H9 (cell line): ENCODE measurements at regions not wholly inside any gene's neighbourhood (a gene's known extent, or its start where the extent isn't known, plus 50 kb on each side); places are given as distances from the start of the nearest gene placed in this dataset.

Experiments
- DNase-seq: peaks from one replicate; pipeline ENCODE4 v3.0.0-alpha.2; 2017
- H2AFZ ChIP-seq: one replicate; pipeline ENCODE4 v1.6.1; 2013; ENCODE audit warnings: mild to moderate bottlenecking, low read length, control low read depth, moderate library complexity
- H2AK5ac ChIP-seq: 2 replicates; pipeline ENCODE4 v1.6.1; 2013; ENCODE audit warnings: low read length, control low read depth, mixed read lengths; ENCODE audit not compliant: insufficient read length
- H2BK120ac ChIP-seq: one replicate; pipeline ENCODE4 v1.6.1; 2013; ENCODE audit warnings: low read depth, mild to moderate bottlenecking, low read length, control low read depth, inconsistent platforms; ENCODE audit not compliant: poor library complexity, severe bottlenecking
- H2BK12ac ChIP-seq: 2 replicates; pipeline ENCODE4 v1.6.1; 2013; ENCODE audit warnings: low read length, control low read depth, mixed read lengths, low read depth; ENCODE audit not compliant: insufficient read length
- H2BK15ac ChIP-seq: 2 replicates; pipeline ENCODE4 v1.6.1; 2013; ENCODE audit warnings: low read depth, low read length, control low read depth
- H2BK20ac ChIP-seq: one replicate; pipeline ENCODE4 v1.6.1; 2013; ENCODE audit warnings: low read depth, mild to moderate bottlenecking, low read length, control low read depth, inconsistent platforms; ENCODE audit not compliant: poor library complexity, severe bottlenecking
- H2BK5ac ChIP-seq: 2 replicates; pipeline ENCODE4 v1.6.1; 2013; ENCODE audit warnings: low read length, control low read depth, mixed read lengths; ENCODE audit not compliant: insufficient read length
- H3K14ac ChIP-seq: 2 replicates; pipeline ENCODE4 v1.6.1; 2013; ENCODE audit warnings: low read length, control low read depth; ENCODE audit not compliant: insufficient read depth
- H3K18ac ChIP-seq: 2 replicates; pipeline ENCODE4 v1.6.1; 2013; ENCODE audit warnings: low read depth, mild to moderate bottlenecking, mixed read lengths, low read length, control low read depth; ENCODE audit not compliant: insufficient read length
- H3K23ac ChIP-seq: 2 replicates; pipeline ENCODE4 v1.6.1; 2013; ENCODE audit warnings: low read length, control low read depth, mixed read lengths, low read depth; ENCODE audit not compliant: insufficient read length
- H3K23me2 ChIP-seq: 2 replicates; pipeline ENCODE4 v1.6.1; 2013; ENCODE audit warnings: low read depth, mild to moderate bottlenecking, mixed read lengths, low read length, control low read depth; ENCODE audit not compliant: insufficient read length, poor library complexity, severe bottlenecking
- H3K27ac ChIP-seq: 2 replicates; pipeline ENCODE4 v1.5.1; 2013; ENCODE audit warnings: low read length, control low read depth, mixed read lengths, low read depth; ENCODE audit not compliant: insufficient read length
- H3K27me3 ChIP-seq: 2 replicates; pipeline ENCODE4 v1.6.1; 2013; ENCODE audit warnings: low read length, control low read depth, inconsistent platforms; ENCODE audit not compliant: insufficient read depth
- H3K4ac ChIP-seq: 2 replicates; pipeline ENCODE4 v1.6.1; 2013; ENCODE audit warnings: low read depth, mild to moderate bottlenecking, control low read depth, inconsistent platforms, low read length, moderate library complexity
- H3K4me1 ChIP-seq: 2 replicates; pipeline ENCODE4 v1.6.1; 2013; ENCODE audit warnings: low read length, control low read depth, inconsistent platforms; ENCODE audit not compliant: insufficient read depth
- H3K4me2 ChIP-seq: 2 replicates; pipeline ENCODE4 v1.6.1; 2013; ENCODE audit warnings: low read length, control low read depth, mixed read lengths; ENCODE audit not compliant: insufficient read length, insufficient read depth
- H3K56ac ChIP-seq: 2 replicates; pipeline ENCODE4 v1.6.1; 2013; ENCODE audit warnings: low read depth, mild to moderate bottlenecking, mixed read lengths, low read length, control low read depth; ENCODE audit not compliant: insufficient read length
- H3K79me1 ChIP-seq: 2 replicates; pipeline ENCODE4 v1.6.1; 2013; ENCODE audit warnings: low read depth, mild to moderate bottlenecking, moderate library complexity, low read length, control low read depth, inconsistent platforms; ENCODE audit not compliant: insufficient read depth, poor library complexity, severe bottlenecking
- H3K79me2 ChIP-seq: 2 replicates; pipeline ENCODE4 v1.6.1; 2013; ENCODE audit warnings: low read length, control low read depth, inconsistent platforms; ENCODE audit not compliant: insufficient read depth
- H3K9ac ChIP-seq: 2 replicates; pipeline ENCODE4 v1.6.1; 2013; ENCODE audit warnings: low read length, control low read depth, mixed read lengths; ENCODE audit not compliant: insufficient read length; ENCODE audit errors: extremely low read depth
- H3K9me3 ChIP-seq: one replicate; pipeline ENCODE4 v1.6.1; 2013; ENCODE audit warnings: low read depth, low read length, inconsistent platforms; ENCODE audit not compliant: control insufficient read depth
- H3T11ph ChIP-seq: one replicate; pipeline ENCODE4 v1.6.1; 2013; ENCODE audit warnings: mild to moderate bottlenecking, low read length, control low read depth, inconsistent platforms
- H4K20me1 ChIP-seq: one replicate; pipeline ENCODE4 v1.6.1; 2013; ENCODE audit not compliant: control insufficient read depth, insufficient read length, insufficient read depth
- H4K5ac ChIP-seq: 2 replicates; pipeline ENCODE4 v1.6.1; 2013; ENCODE audit warnings: low read depth, mild to moderate bottlenecking, mixed read lengths, low read length, control low read depth; ENCODE audit not compliant: insufficient read length
- H4K8ac ChIP-seq: replicated peaks from 2 replicates; pipeline ENCODE4 v1.6.1; 2013; ENCODE audit warnings: low read length, control low read depth, mixed read lengths, low read depth; ENCODE audit not compliant: insufficient read length
- H4K91ac ChIP-seq: 2 replicates; pipeline ENCODE4 v1.6.1; 2013; ENCODE audit warnings: low read depth, mild to moderate bottlenecking, moderate library complexity, mixed read lengths, low read length, control low read depth; ENCODE audit not compliant: insufficient read length
- H3K27ac Mint-ChIP-seq, 3 experiments: 2 replicates in 2 of 3; 3 replicates in 1 of 3; pipeline ENCODE4 v1.8.0; 2020 to 2021; ENCODE audit warnings: mixed read lengths in 3 of 3, mild to moderate bottlenecking in 1 of 3, moderate library complexity in 1 of 3
- H3K27me3 Mint-ChIP-seq: 2 replicates; pipeline ENCODE4 v1.8.0; 2021; ENCODE audit warnings: low read depth, mild to moderate bottlenecking, moderate library complexity, mixed read lengths
- H3K36me3 Mint-ChIP-seq, 3 experiments: 2 replicates in 2 of 3; 3 replicates in 1 of 3; pipeline ENCODE4 v1.8.0; 2020 to 2021; ENCODE audit warnings: low read depth in 3 of 3, mixed read lengths in 3 of 3; ENCODE audit not compliant: insufficient read depth in 1 of 3
- H3K4me1 Mint-ChIP-seq, 2 experiments: 2 replicates each; pipeline ENCODE4 v1.8.0; 2020; ENCODE audit warnings: mixed read lengths in 2 of 2
- H3K4me3 Mint-ChIP-seq, 2 experiments: 2 replicates in 1 of 2; 3 replicates in 1 of 2; pipeline ENCODE4 v1.8.0; 2020 to 2021; ENCODE audit warnings: mild to moderate bottlenecking in 2 of 2, mixed read lengths in 2 of 2, moderate library complexity in 1 of 2
- H3K9me3 Mint-ChIP-seq, 2 experiments: 2 replicates in 1 of 2; 3 replicates in 1 of 2; pipeline ENCODE4 v1.8.0; 2020; ENCODE audit warnings: mild to moderate bottlenecking in 2 of 2, mixed read lengths in 2 of 2, moderate library complexity in 1 of 2
- CTCF ChIP-seq: fragments of 200-600 bp; sonication (generic); conservative IDR thresholded peaks from 3 replicates; pipeline ENCODE4 v1.8.0; 2021; ENCODE audit warnings: antibody characterized with exemption, mild to moderate bottlenecking
- WGBS: extraction: QIAGEN DNeasy Blood & Tissue Kit; methylation state at CpG from one replicate; pipeline ENCODE4 v1.1.7; 2013; ENCODE audit warnings: missing lambda C conversion rate, low lambda C conversion rate, mixed read lengths; ENCODE audit not compliant: insufficient read length; ENCODE audit errors: extremely low coverage; 5-methylcytosine and 5-hydroxymethylcytosine counted together

GRCh38 chr19:31418055-31418454, 68.8 kb upstream of the TSHZ3 start:
- Histone ChIP-seq H4K20me1 (no peaks in the 10 kb centered on the region), H3K56ac (peak overlapping the region; percentile 31), H3K9me3 (no peaks in the 10 kb centered on the region), H3K4ac (no peak overlapping the region), H4K8ac (no peak overlapping the region), H4K91ac (no peak overlapping the region), H3K79me1 (no peaks in the 10 kb centered on the region), H3K4me1 (peaks cover 26% of the 10 kb centered on the region; the same call in 1 of the 2 replicates), H2BK120ac (no peak overlapping the region), H2AFZ (no peak overlapping the region), H3K14ac (no peak overlapping the region), H3K4me2 (peak overlapping the region; percentile 52), H3K18ac (no peak overlapping the region), H3K79me2 (no peaks in the 10 kb centered on the region), H2BK20ac (no peak overlapping the region), H3K23me2 (no peaks in the 10 kb centered on the region), H2BK15ac (no peak overlapping the region), H2AK5ac (no peak overlapping the region), H3K27ac (peak overlapping the region; percentile 95), H4K5ac (no peak overlapping the region), H3K9ac (no peak overlapping the region), H2BK12ac (no peak overlapping the region), H3K23ac (no peak overlapping the region), H2BK5ac (no peak overlapping the region), H3K27me3 (no peaks in the 10 kb centered on the region), H3T11ph (no peak overlapping the region)
- WGBS, result no CpG with 5 or more reads among the region's 6 CpGs
- Mint-ChIP-seq H3K4me3 (peak overlapping the region; percentile 40 to 41; a peak in 3 of 5 replicates), H3K36me3 (no peaks in the 10 kb centered on the region; a peak in 2 of 7 replicates), H3K9me3 (no peaks in the 10 kb centered on the region), H3K27me3 (no peaks in the 10 kb centered on the region), H3K4me1 (peaks cover 70 to 71% of the 10 kb centered on the region in 2 experiments), H3K27ac (peak overlapping the region; percentile 62 to 97 (median 93))
- TF ChIP-seq CTCF, result 0 out of 3 replicates have a peak, but pooled peaks have one; percentile 21
- DNase-seq, result peak; percentile 86
